Fibroblast of peridontal ligament (primary cell): ENCODE measurements at regions not wholly inside any gene's neighbourhood (a gene's known extent, or its start where the extent isn't known, plus 50 kb on each side); places are given as distances from the start of the nearest gene placed in this dataset.
A peak's percentile ranks its signal among the peaks of the same experiment; 100 is the strongest.
"Not testable (repeated sequence)": the region's sequence is repeated elsewhere in the genome, so short reads cannot be mapped to it uniquely, and the experiment has no call there.

Experiments
- DNase-seq: peaks from one replicate; pipeline ENCODE4 v3.0.0-alpha.2; 2010; ENCODE audit errors: extremely low read depth

GRCh38 chr12:83472350-83472749 lies 785.6 kb downstream of the TMTC2 start:
- no peak for DNase-seq

DNA sequence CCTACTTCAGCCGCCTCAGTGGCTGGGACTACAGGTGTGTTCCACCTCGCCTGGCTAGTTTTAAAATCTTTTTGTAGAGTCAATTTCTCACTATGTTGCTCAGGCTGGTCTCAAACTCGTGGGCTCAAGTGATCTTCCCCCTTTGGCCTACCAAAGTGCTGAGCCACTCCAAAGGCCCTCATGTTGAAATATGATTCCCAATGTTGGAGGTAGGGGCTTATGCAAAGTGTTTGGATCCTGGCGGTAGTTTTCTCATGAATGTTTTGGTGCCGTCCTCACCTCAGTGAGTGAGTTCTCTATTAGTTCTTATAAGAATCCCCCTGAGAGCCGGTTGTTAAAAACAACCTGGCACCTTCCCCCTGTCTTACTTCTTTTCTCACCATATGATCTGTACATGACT lies 784.6 kb downstream of the TMTC2 start:
- DNase-seq, result no peak

- DNase-seq, result no peak
Measured at GRCh38 chr12:83470749-83471148, 784.0 kb downstream of the TMTC2 start.

GRCh38 chr12:83468988-83469908 lies 782.5 kb downstream of the TMTC2 start:
- DNase-seq, result no peak

DNA sequence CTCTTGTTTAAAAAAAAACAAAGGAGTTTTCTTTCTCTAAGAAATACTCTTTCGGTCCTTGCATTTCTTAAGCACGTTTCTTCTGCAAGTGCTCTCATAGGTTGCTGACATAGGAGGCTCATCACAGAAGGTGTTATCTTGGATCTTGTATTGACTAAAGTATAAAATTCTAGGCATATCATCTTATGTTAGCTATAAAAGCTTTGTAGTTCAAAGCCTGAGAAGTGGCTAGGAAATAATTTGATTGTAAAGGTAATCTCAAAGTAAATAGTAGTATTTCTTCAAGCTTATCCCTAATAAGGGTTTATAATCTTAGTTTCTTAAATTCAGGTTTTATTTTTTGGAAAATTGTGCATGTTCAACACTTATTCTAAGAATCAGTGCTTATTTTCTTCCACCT lies 778.9 kb downstream of the TMTC2 start:
- DNase-seq, result no peak

- no peak for DNase-seq
Measured at GRCh38 chr12:83462419-83462818, 775.7 kb downstream of the TMTC2 start.

DNA sequence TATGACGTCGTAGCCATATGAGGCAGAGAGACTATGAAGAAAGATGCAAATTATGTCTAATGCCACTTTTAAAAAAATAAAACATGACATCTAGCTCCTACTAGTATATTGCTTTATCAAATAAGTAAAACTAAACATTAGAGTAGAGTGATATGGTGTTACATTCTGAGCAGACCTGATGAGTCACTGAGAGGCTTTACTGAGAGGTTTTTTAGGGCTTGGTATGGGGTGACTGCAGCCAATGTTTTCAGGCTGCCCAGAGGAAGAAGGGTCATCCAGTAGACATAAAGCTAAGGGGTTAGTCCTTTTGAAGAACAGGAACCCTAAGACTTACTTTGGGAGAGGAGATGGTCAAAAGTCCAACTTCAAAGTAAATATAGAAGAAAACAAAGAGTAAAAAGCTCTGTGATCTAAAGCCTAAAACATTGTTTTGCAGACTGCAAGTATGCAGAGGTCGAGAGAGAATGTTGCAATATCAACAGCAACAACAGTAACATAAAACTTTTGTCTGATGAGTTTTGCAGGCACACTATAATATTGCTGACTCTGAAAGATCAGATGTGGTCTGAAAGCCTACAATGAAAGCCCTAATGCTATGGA lies 774.7 kb downstream of the TMTC2 start:
- peak; percentile 18 for DNase-seq

- no peak for DNase-seq
Measured at GRCh38 chr12:83451189-83451588, 764.5 kb downstream of the TMTC2 start.

- peak; percentile 1 for DNase-seq
Measured at GRCh38 chr12:83434600-83434999, 747.9 kb downstream of the TMTC2 start.

DNA sequence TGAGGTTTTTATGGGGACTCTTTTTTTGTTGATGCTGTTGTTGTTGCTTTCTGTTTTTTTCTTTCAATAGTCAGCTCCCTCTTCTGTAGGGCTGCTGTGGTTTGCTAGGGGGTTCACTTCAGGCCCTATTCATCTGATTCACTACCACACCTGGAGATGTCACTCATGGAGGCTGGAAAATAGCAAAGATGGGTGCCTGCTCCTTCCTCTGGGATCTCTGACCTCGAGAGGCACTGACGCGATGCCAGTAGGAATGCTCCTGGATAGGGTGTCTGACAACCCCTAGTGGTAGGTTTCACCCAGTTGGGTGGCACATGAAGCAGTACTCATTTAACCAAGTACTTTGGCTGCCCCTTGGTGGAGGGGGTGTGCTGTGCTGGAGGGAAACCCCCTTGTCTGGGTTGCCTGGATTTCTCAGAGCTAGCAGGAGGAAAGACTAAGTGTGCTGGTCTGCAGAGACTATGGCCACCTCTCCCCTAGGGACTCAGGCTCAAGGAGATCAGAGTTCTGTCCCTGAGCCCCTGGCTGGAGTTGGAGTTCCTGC lies 745.5 kb downstream of the TMTC2 start:
- DNase-seq, result no peak

DNA sequence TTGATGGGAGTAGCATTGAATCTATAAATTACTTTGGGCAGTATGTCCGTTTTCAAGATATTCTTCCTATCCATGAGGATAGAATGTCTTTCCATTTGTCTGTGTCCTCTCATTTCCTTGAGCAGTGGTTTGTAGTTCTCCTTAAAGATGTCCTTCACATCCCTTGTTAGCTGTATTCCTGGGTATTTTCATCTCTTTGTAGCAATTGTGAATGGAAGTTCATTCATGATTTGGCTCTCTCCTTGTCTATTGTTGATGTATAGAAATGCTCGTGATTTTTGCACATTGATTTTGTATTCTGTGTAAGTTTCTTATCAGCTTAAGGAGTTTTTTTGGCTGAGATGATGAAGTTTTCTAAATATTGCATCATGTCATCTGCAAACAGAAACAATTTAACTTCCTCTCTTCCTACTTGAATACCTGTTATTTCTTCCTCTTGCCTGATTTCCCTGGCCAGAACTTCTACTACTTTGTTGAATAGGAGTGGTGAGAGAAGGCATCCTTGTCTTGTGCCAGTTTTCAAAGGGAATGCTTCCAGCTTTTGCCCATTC lies 741.0 kb downstream of the TMTC2 start:
- not testable (repeated sequence) for DNase-seq

GRCh38 chr12:83414981-83415380 lies 728.3 kb downstream of the TMTC2 start:
- no peak for DNase-seq

GRCh38 chr12:83408851-83409250 lies 722.1 kb downstream of the TMTC2 start:
- DNase-seq, result no peak

- no peak for DNase-seq
Measured at GRCh38 chr12:83408146-83408545, 721.4 kb downstream of the TMTC2 start.

- DNase-seq, result no peak
Measured at GRCh38 chr12:83404521-83404920, 717.8 kb downstream of the TMTC2 start.

- no peak for DNase-seq
Measured at GRCh38 chr12:83390186-83390585, 703.5 kb downstream of the TMTC2 start.

DNA sequence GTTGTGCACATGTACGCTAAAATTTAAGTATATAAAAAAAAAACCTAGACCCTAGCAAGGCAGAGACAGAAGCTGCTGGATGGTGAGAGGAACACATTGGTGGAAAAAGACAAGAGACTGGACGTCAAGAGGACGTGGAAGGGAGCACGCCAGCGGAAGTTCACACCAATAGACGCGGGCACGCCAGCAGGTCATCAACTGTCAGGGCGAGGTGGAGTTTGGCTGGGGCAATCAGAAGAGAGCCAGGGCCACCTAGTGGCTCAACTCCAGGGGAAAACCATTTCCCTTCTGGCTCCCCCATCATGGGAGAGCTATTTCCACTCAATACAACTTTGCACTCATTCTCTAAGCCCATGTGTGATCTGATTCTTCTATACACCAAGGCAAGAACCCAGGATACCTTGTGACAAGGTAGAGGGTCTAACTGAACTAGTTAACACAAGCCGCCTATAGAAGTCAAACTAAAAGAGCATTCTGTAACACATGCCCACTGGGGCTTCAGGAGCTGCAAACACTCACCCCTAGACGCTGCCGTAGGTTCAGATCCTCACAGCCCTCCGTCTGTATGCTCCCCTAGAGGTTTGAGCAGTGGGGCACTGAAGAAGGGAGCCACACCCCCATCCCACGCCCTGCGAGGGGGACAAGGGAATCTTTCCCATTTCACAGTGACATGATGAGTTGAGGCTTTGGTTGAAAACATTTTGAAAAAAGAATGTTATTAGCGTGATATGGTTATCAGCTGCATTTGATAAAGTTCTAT lies 702.7 kb downstream of the TMTC2 start:
- no peak for DNase-seq

DNA sequence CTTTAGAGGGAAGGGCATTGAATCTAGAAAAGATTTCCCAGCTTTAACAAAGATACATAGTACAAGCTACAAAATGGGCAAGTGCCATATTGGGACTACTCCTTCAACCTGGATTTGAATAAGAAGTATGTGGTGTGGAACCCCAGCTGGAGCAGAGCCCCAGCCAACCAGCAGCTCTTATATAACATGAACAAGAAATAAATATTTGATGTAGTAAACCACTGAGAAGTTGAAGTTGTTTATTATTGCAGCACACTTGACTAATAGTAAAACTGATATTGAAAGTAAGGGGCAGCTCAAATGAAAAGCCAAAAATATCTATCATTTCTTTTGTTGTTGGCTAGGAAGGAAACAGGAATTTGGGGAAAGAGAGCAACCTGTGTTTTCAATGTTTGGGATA lies 701.8 kb downstream of the TMTC2 start:
- no peak for DNase-seq

DNA sequence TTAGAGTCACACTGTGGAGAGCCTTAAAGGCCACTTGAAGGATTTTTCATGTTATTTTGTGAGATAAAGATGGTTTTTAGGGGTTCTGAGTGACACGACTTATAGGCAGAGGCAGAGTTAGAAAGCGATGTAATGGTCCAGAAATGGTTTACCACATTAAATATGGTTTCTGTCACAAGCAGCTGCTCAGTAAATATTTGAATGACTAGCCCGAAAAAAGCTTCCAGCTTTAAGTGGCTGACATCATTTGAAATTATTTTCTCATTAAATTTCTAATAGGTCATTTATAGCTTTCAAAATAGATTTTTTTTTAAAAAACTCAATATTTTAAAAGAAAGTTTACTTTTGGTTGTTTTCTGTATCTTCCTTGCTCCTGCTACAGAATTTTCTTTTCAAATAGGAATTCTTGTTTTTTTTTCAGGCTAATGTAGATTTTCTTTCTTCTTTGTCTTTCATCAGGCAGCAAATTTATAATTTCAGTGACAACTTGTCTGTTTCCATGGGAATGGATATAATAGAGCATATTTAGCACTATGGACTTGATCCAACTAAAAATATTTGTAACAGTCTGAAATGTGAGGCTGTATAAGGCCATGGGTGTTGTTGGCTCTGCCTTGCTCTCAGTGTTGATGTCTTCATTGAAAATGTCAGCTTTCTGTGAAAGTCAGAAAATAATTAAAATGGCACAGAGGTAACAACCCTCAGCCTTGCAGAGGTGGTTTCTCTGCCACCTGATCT lies 700.0 kb downstream of the TMTC2 start:
- DNase-seq, result no peak

- no peak for DNase-seq
Measured at GRCh38 chr12:83378186-83378727, 691.6 kb downstream of the TMTC2 start.

DNA sequence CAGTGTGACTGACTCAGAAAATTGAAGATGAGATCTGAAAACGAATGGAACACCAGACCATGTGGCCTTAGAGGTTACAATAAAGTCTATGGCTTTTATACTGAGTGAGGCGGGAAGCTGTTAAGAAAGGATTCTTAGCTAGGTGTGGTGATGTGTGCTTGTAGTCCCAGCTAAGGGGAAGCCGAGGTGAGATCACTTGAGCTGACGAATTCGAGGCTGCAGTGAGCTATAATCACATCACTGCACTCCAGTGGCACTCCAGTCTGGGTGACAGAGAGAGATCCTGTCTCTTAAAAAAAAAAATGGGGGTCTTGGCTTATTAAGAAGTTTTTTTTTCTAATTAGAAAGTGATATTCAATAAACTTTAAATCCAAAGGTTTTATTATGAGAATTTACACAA lies 678.6 kb downstream of the TMTC2 start:
- DNase-seq, result no peak
